ENCODE measurements at regions not wholly inside any gene's neighbourhood (a gene's known extent, or its start where the extent isn't known, plus 50 kb on each side); places are given as distances from the start of the nearest gene placed in this dataset.

- POLR2A ChIA-PET, result no interaction called here
- CTCF ChIA-PET, result no interaction called here
- Mint-ChIP-seq H3K27me3 (peaks cover 2% of the 10 kb centered on the region), H3K36me3 (ENCODE audit: low read depth) (no peaks in the 10 kb centered on the region), H3K4me1 (ENCODE audit: low read depth) (no peaks in the 10 kb centered on the region), H3K4me3 (no peak overlapping the region), H3K9me3 (no peaks in the 10 kb centered on the region), H3K27ac (no peak overlapping the region)
- intact Hi-C loops (cut with micrococcal nuclease), result no loop called here
- ATAC-seq, result no peak
- no peak for TF ChIP-seq CTCF (IDR thresholded peaks at IDR 0.05)
- no peak for DNase-seq
Measured at GRCh38 chr10:118903251-118903650, 126.3 kb upstream of the NANOS1 start.

- CTCF ChIA-PET, result no interaction called here
- H3K27ac Mint-ChIP-seq, result no peak overlapping the region
Measured at GRCh38 chr10:118903691-118904090, 125.8 kb upstream of the NANOS1 start.

GRCh38 chr10:118904286-118904685 is 125.2 kb upstream of the NANOS1 start:
- POLR2A ChIA-PET, result no interaction called here
- peaks cover 2% of the 10 kb centered on the region for H3K27me3 Mint-ChIP-seq
- CTCF ChIA-PET, result no interaction called here
- H3K4me3 Mint-ChIP-seq, result no peak overlapping the region
- no peaks in the 10 kb centered on the region for H3K36me3 Mint-ChIP-seq (ENCODE audit: low read depth)
- H3K9me3 Mint-ChIP-seq, result no peaks in the 10 kb centered on the region
- intact Hi-C loops (cut with micrococcal nuclease), result no loop called here
- no peaks in the 10 kb centered on the region for H3K4me1 Mint-ChIP-seq (ENCODE audit: low read depth)
- no peak overlapping the region for H3K27ac Mint-ChIP-seq
- no peak for TF ChIP-seq CTCF (IDR thresholded peaks at IDR 0.05)
- DNase-seq, result no peak
- no peak for ATAC-seq

More at GRCh38 chr10:118903691-118904090, 125.8 kb upstream of the NANOS1 start:
- Mint-ChIP-seq H3K9me3 (no peaks in the 10 kb centered on the region), H3K4me3 (no peak overlapping the region), H3K27me3 (peaks cover 2% of the 10 kb centered on the region), H3K4me1 (ENCODE audit: low read depth) (no peaks in the 10 kb centered on the region), H3K36me3 (ENCODE audit: low read depth) (no peaks in the 10 kb centered on the region)
- POLR2A ChIA-PET, result no interaction called here
- no peak for DNase-seq
- TF ChIP-seq CTCF (IDR thresholded peaks at IDR 0.05), result no peak
- ATAC-seq, result no peak
- intact Hi-C loops (cut with micrococcal nuclease), result no loop called here

- no peak for ATAC-seq
- no peaks in the 10 kb centered on the region for H3K36me3 Mint-ChIP-seq (ENCODE audit: low read depth)
Measured at GRCh38 chr10:118907051-118907450, 122.5 kb upstream of the NANOS1 start.

More at GRCh38 chr10:118907051-118907450, 122.5 kb upstream of the NANOS1 start:
- TF ChIP-seq CTCF (IDR thresholded peaks at IDR 0.05), result no peak
- no peak overlapping the region for H3K4me3 Mint-ChIP-seq
- no peak overlapping the region for H3K27ac Mint-ChIP-seq
- peaks cover 2% of the 10 kb centered on the region for H3K27me3 Mint-ChIP-seq
- intact Hi-C loops (cut with micrococcal nuclease), result no loop called here
- H3K9me3 Mint-ChIP-seq, result no peaks in the 10 kb centered on the region
- POLR2A ChIA-PET, result interaction anchor here (1.0 kb wide), 1 partner anchor 17 kb away, joined by 3 read pairs; no protein-coding TSS in a partner anchor
- no peak for DNase-seq
- CTCF ChIA-PET, result no interaction called here
- no peaks in the 10 kb centered on the region for H3K4me1 Mint-ChIP-seq (ENCODE audit: low read depth)
